Hepatocyte (in vitro differentiated cells): ENCODE measurements at regions not wholly inside any gene's neighbourhood (a gene's known extent, or its start where the extent isn't known, plus 50 kb on each side); places are given as distances from the start of the nearest gene placed in this dataset.

Source experiments
- CTCF ChIP-seq: fragments of 200-600 bp; sonication (generic); IDR thresholded peaks from 2 replicates; pipeline ENCODE4 v1.5.1; 2016; ENCODE audit warnings: antibody characterized with exemption, mild to moderate bottlenecking; ENCODE audit not compliant: poor library complexity
- EZH2phosphoT487 ChIP-seq: fragments of 200-600 bp; sonication (generic); IDR thresholded peaks from one replicate; pipeline ENCODE4 v1.6.1; 2018; ENCODE audit warnings: antibody characterized with exemption, mild to moderate bottlenecking, low read depth, moderate library complexity; ENCODE audit not compliant: unreplicated experiment, severe bottlenecking

- TF ChIP-seq CTCF (no peak), EZH2phosphoT487 (no peak)
Observed at GRCh38 chr2:173750831-173751230, 214.3 kb downstream of the SP3 start.
